IMR-90 (cell line): ENCODE measurements at regions not wholly inside any gene's neighbourhood (a gene's known extent, or its start where the extent isn't known, plus 50 kb on each side); places are given as distances from the start of the nearest gene placed in this dataset.

ENCODE experiments used
- BHLHE40 ChIP-seq: fragments of 150-350 bp; IDR thresholded peaks from 2 replicates; pipeline ENCODE4 v1.6.1; 2016; ENCODE audit warnings: mild to moderate bottlenecking, low read depth, low read length
- CEBPB ChIP-seq: IDR thresholded peaks from 2 replicates; pipeline ENCODE4 v1.6.1; 2012; ENCODE audit warnings: low read depth, low read length, improper control_type of control experiment
- CHD1 ChIP-seq: IDR thresholded peaks from 2 replicates; pipeline ENCODE4 v1.6.1; 2012; ENCODE audit warnings: low read depth, low read length, improper control_type of control experiment
- FOS ChIP-seq: fragments of 150-350 bp; IDR thresholded peaks from 2 replicates; pipeline ENCODE4 v1.6.1; 2016; ENCODE audit warnings: low read depth, low read length
- MAFK ChIP-seq: IDR thresholded peaks from 2 replicates; pipeline ENCODE4 v1.6.1; 2012; ENCODE audit warnings: low read depth, low read length, improper control_type of control experiment
- POLR2A ChIP-seq: IDR thresholded peaks from 2 replicates; pipeline ENCODE4 v1.6.1; 2012; ENCODE audit warnings: mild to moderate bottlenecking, low read depth, low read length
- RAD21 ChIP-seq: IDR thresholded peaks from 2 replicates; pipeline ENCODE4 v1.6.1; 2012; ENCODE audit warnings: low read length, improper control_type of control experiment
- RCOR1 ChIP-seq: IDR thresholded peaks from 2 replicates; pipeline ENCODE4 v1.6.1; 2012; ENCODE audit warnings: mild to moderate bottlenecking, low read length, improper control_type of control experiment; ENCODE audit not compliant: insufficient replicate concordance
- SMC3 ChIP-seq: fragments of 150-350 bp; IDR thresholded peaks from 2 replicates; pipeline ENCODE4 v1.6.1; 2016; ENCODE audit warnings: low read depth, mild to moderate bottlenecking, antibody characterized with exemption, low read length, moderate library complexity
- TF ChIP-seq, protein P1 (sequence below): conservative IDR thresholded peaks from 2 replicates; pipeline ENCODE4 v1.5.1; 2012; ENCODE audit warnings: mild to moderate bottlenecking, low read depth, low read length, improper control_type of control experiment
- TF ChIP-seq, protein P2 (sequence below): fragments of 150-350 bp; IDR thresholded peaks from 2 replicates; pipeline ENCODE4 v1.6.1; 2016; ENCODE audit warnings: low read depth, mild to moderate bottlenecking, low read length, moderate library complexity, borderline replicate concordance

DNA sequence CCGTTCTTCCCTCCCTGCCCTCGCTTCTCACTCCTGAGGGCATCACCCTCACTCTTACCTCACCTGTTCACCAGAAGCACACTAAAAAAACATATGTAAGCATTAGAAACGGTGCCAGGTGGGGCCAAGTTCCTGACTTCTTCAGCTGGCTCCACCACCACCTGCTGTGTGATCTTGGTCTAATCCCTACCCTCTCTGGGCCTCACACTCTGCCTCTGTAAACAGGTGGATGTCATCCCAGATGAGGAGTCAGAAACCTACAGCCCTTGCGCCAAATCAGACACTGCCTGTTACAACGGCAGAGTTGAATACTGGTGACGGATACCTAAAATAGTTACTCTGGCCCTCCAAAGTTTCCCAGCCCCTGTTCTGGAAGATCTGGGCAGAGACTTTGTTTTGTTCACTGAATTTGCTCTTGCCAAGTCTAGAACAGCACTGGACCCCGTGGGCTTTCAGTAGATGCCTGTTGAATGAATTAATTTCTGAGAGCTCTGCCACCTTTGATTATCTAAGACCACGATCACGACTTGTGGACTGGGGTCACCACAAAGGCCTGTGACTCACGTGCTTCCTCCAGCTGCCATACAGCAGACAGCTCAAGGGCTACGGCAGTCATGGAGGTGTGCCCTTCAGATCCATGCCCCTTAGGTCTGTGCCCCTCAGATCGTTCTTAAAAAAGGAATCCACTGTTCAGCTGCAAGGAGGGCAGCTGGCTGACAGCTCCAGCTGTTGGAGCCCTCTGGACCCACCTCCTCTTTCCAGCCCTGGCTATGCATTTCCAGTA is 71.9 kb downstream of the GSC start:
- TF ChIP-seq, protein P1, sequence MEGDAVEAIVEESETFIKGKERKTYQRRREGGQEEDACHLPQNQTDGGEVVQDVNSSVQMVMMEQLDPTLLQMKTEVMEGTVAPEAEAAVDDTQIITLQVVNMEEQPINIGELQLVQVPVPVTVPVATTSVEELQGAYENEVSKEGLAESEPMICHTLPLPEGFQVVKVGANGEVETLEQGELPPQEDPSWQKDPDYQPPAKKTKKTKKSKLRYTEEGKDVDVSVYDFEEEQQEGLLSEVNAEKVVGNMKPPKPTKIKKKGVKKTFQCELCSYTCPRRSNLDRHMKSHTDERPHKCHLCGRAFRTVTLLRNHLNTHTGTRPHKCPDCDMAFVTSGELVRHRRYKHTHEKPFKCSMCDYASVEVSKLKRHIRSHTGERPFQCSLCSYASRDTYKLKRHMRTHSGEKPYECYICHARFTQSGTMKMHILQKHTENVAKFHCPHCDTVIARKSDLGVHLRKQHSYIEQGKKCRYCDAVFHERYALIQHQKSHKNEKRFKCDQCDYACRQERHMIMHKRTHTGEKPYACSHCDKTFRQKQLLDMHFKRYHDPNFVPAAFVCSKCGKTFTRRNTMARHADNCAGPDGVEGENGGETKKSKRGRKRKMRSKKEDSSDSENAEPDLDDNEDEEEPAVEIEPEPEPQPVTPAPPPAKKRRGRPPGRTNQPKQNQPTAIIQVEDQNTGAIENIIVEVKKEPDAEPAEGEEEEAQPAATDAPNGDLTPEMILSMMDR, result no peak
- TF ChIP-seq POLR2A, result no peak
- no peak for TF ChIP-seq FOS
- no peak for TF ChIP-seq MAFK
- peak; percentile 35; the same call in 1 of the 2 replicates for TF ChIP-seq BHLHE40
- no peak for TF ChIP-seq RCOR1
- TF ChIP-seq SMC3, result no peak
- TF ChIP-seq CEBPB, result no peak
- TF ChIP-seq RAD21, result no peak
- TF ChIP-seq, protein P2, sequence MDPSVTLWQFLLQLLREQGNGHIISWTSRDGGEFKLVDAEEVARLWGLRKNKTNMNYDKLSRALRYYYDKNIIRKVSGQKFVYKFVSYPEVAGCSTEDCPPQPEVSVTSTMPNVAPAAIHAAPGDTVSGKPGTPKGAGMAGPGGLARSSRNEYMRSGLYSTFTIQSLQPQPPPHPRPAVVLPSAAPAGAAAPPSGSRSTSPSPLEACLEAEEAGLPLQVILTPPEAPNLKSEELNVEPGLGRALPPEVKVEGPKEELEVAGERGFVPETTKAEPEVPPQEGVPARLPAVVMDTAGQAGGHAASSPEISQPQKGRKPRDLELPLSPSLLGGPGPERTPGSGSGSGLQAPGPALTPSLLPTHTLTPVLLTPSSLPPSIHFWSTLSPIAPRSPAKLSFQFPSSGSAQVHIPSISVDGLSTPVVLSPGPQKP, result no peak
- TF ChIP-seq CHD1, result no peak
